Caco-2 (cell line): ENCODE measurements at regions not wholly inside any gene's neighbourhood (a gene's known extent, or its start where the extent isn't known, plus 50 kb on each side); places are given as distances from the start of the nearest gene placed in this dataset.

Experiments used
- BruUV-seq: library from RNA; stranded (reverse); fragments of 400-500 nt; replicated peaks from 2 replicates; lab custom pipeline; 2021; lab: Mats Ljungman, UMichigan
- CTCF ChIA-PET: fragments of 300-600 bp; sonication (Branson Sonifier 250); formaldehyde crosslinking; loops from one replicate; lab custom pipeline; 2022; ENCODE audit warnings: antibody characterized with exemption; lab: Charles Lee
- POLR2A ChIA-PET: fragments of 300-600 bp; sonication (Branson Sonifier 250); formaldehyde crosslinking; loops from one replicate; lab custom pipeline; 2022; ENCODE audit warnings: antibody characterized with exemption; lab: Charles Lee
- DNase-seq, 2 experiments: peaks; one replicate each; pipeline versions ENCODE4 v3.0.0 to v3.0.0-alpha.2; 2020 to 2022
- H3K27me3 ChIP-seq: replicated peaks from 2 replicates; pipeline ENCODE4 v1.6.0; 2011; ENCODE audit warnings: low read length; ENCODE audit not compliant: control insufficient read depth, insufficient read depth
- H3K36me3 ChIP-seq: 2 replicates; pipeline ENCODE4 v1.5.1; 2011; ENCODE audit warnings: low read length; ENCODE audit not compliant: control insufficient read depth, insufficient read depth
- H3K4me1 ChIP-seq: fragments of 250-450 bp; sonication (Bioruptor Pico); 2 replicates; pipeline ENCODE4 v1.5.1; 2020; ENCODE audit warnings: mild to moderate bottlenecking
- H3K4me3 ChIP-seq: 2 replicates; pipeline ENCODE4 v1.5.1; 2011; ENCODE audit warnings: low read depth, mild to moderate bottlenecking, control low read depth, low read length
- H3K9me3 ChIP-seq: fragments of 250-450 bp; sonication (Bioruptor Pico); 2 replicates; pipeline ENCODE4 v1.5.1; 2020; ENCODE audit warnings: mild to moderate bottlenecking, moderate library complexity
- H3K27ac Mint-ChIP-seq: one replicate; pipeline ENCODE4 v1.8.0; 2022; ENCODE audit warnings: mixed read lengths; ENCODE audit not compliant: unreplicated experiment
- H3K27me3 Mint-ChIP-seq: one replicate; pipeline ENCODE4 v1.8.0; 2022; ENCODE audit warnings: mixed read lengths; ENCODE audit not compliant: insufficient read depth, unreplicated experiment
- H3K36me3 Mint-ChIP-seq: one replicate; pipeline ENCODE4 v1.8.0; 2022; ENCODE audit warnings: mild to moderate bottlenecking, mixed read lengths; ENCODE audit not compliant: insufficient read depth, unreplicated experiment
- H3K4me1 Mint-ChIP-seq: one replicate; pipeline ENCODE4 v1.8.0; 2022; ENCODE audit warnings: low read depth, mixed read lengths; ENCODE audit not compliant: unreplicated experiment
- H3K4me3 Mint-ChIP-seq: one replicate; pipeline ENCODE4 v1.8.0; 2022; ENCODE audit warnings: mild to moderate bottlenecking, moderate library complexity, mixed read lengths; ENCODE audit not compliant: unreplicated experiment
- H3K9me3 Mint-ChIP-seq: one replicate; pipeline ENCODE4 v1.8.0; 2022; ENCODE audit warnings: mixed read lengths; ENCODE audit not compliant: unreplicated experiment
- CTCF ChIP-seq, 2 experiments: fragments of 200-600 bp in 1 of 2; IDR thresholded peaks; 1 replicate in 1 of 2; 2 replicates in 1 of 2; pipeline versions ENCODE4 v1.5.1 to v1.8.0; 2011 to 2022; ENCODE audit warnings: antibody characterized with exemption in 1 of 2, control low read depth in 1 of 2, inconsistent platforms in 1 of 2, low read depth in 1 of 2, low read length in 1 of 2, mild to moderate bottlenecking in 1 of 2, moderate library complexity in 1 of 2; ENCODE audit not compliant: insufficient read depth in 1 of 2, severe bottlenecking in 1 of 2, unreplicated experiment in 1 of 2
- intact Hi-C: fragments of 100-400 bp; cut with micrococcal nuclease; formaldehyde crosslinking; loops from one replicate; pipeline ENCODE4 v1.10.0; 2022; ENCODE audit not compliant: unreplicated experiment

- H3K9me3 ChIP-seq, result peaks cover 12% of the 10 kb centered on the region
- H3K27ac Mint-ChIP-seq, result no peak overlapping the region
- intact Hi-C loops, result no loop called here
- ChIA-PET POLR2A (no interaction called here), CTCF (no interaction called here)
- no peaks in the 10 kb centered on the region for H3K4me1 Mint-ChIP-seq
- no TSS peak for BruUV-seq
- H3K36me3 Mint-ChIP-seq, result no peaks in the 10 kb centered on the region
- no peaks in the 10 kb centered on the region for H3K4me1 ChIP-seq
- no peaks in the 10 kb centered on the region for H3K36me3 ChIP-seq
- no peak for DNase-seq
- H3K27me3 Mint-ChIP-seq, result peaks cover 3% of the 10 kb centered on the region
- peaks cover 30% of the 10 kb centered on the region for H3K9me3 Mint-ChIP-seq
- no peak overlapping the region for H3K4me3 Mint-ChIP-seq
- no peak overlapping the region for H3K4me3 ChIP-seq
- TF ChIP-seq CTCF (IDR thresholded peaks at IDR 0.05; ENCODE audit: insufficient read depth in 1 of 2, low read depth in 1 of 2, low read length in 1 of 2, severe bottlenecking in 1 of 2, unreplicated experiment in 1 of 2), result no peak
- no peaks in the 10 kb centered on the region for H3K27me3 ChIP-seq
Observed at GRCh38 chr22:49608660-49609059, 219.0 kb downstream of the BRD1 start.

GRCh38 chr22:49608228-49608627 is 219.4 kb downstream of the BRD1 start:
- intact Hi-C loops, result no loop called here
- ChIA-PET POLR2A (no interaction called here), CTCF (no interaction called here)
- Mint-ChIP-seq H3K4me1 (no peaks in the 10 kb centered on the region), H3K27ac (no peak overlapping the region), H3K36me3 (no peaks in the 10 kb centered on the region), H3K27me3 (peaks cover 2% of the 10 kb centered on the region), H3K4me3 (no peak overlapping the region), H3K9me3 (peaks cover 27% of the 10 kb centered on the region)
- peaks cover 12% of the 10 kb centered on the region for H3K9me3 ChIP-seq
- H3K36me3 ChIP-seq, result no peaks in the 10 kb centered on the region
- H3K27me3 ChIP-seq, result no peaks in the 10 kb centered on the region
- H3K4me3 ChIP-seq, result no peak overlapping the region
- TF ChIP-seq CTCF (IDR thresholded peaks at IDR 0.05; ENCODE audit: insufficient read depth in 1 of 2, low read depth in 1 of 2, low read length in 1 of 2, severe bottlenecking in 1 of 2, unreplicated experiment in 1 of 2), result no peak
- no TSS peak for BruUV-seq
- no peaks in the 10 kb centered on the region for H3K4me1 ChIP-seq
- peak in 1 of 2 experiments; percentile 15 for DNase-seq

GRCh38 chr22:49607821-49608220 is 219.9 kb downstream of the BRD1 start:
- H3K27ac Mint-ChIP-seq, result no peak overlapping the region
- no peak overlapping the region for H3K4me3 Mint-ChIP-seq
- TF ChIP-seq CTCF (IDR thresholded peaks at IDR 0.05; ENCODE audit: insufficient read depth in 1 of 2, low read depth in 1 of 2, low read length in 1 of 2, severe bottlenecking in 1 of 2, unreplicated experiment in 1 of 2), result no peak
- intact Hi-C loops, result no loop called here
- Histone ChIP-seq H3K27me3 (no peaks in the 10 kb centered on the region), H3K4me1 (no peaks in the 10 kb centered on the region), H3K4me3 (no peak overlapping the region), H3K9me3 (peaks cover 12% of the 10 kb centered on the region), H3K36me3 (no peaks in the 10 kb centered on the region)
- peaks cover 23% of the 10 kb centered on the region for H3K9me3 Mint-ChIP-seq
- CTCF ChIA-PET, result no interaction called here
- DNase-seq, result no peak
- no peaks in the 10 kb centered on the region for H3K4me1 Mint-ChIP-seq
- H3K27me3 Mint-ChIP-seq, result no peaks in the 10 kb centered on the region
- no TSS peak for BruUV-seq
- POLR2A ChIA-PET, result interaction anchor here (0.6 kb wide), 1 partner anchor 110 kb away, joined by 7 read pairs; no protein-coding TSS in a partner anchor
- H3K36me3 Mint-ChIP-seq, result no peaks in the 10 kb centered on the region
